ENCODE measurements at regions not wholly inside any gene's neighbourhood (a gene's known extent, or its start where the extent isn't known, plus 50 kb on each side); places are given as distances from the start of the nearest gene placed in this dataset.

GRCh38 chr13:44826591-44827350 is 162.5 kb downstream of the NUFIP1 start:
- Histone ChIP-seq H3K4me1 (replicated peaks in 1 of 4; ENCODE audit: control insufficient read depth in 3 of 4, insufficient read depth in 4 of 4, low read length in 3 of 4) (peaks cover 0 to 2% (median 2%) of the 10 kb centered on the region in 4 experiments; a peak in 2 of 7 replicates), H3K23me2 (ENCODE audit: low read depth, low read length) (no peaks in the 10 kb centered on the region), H3K9me3 (ENCODE audit: insufficient read depth in 2 of 2, low read depth in 1 of 2, low read length in 1 of 2) (no peaks in the 10 kb centered on the region), H4K5ac (ENCODE audit: insufficient read length, low read depth, low read length) (no peak overlapping the region), H2BK20ac (ENCODE audit: low read length) (no peak overlapping the region), H2AK5ac (ENCODE audit: low read depth, low read length) (no peak overlapping the region), H3K18ac (ENCODE audit: extremely low read depth, low read length) (no peak overlapping the region), H3K27me3 (replicated peaks in 1 of 4; ENCODE audit: control insufficient read depth in 3 of 4, extremely low read depth in 1 of 4, insufficient read depth in 3 of 4, low read length in 3 of 4) (no peaks in the 10 kb centered on the region), H3K79me2 (ENCODE audit: control insufficient read depth in 1 of 2, insufficient read depth in 2 of 2, low read length in 2 of 2) (no peaks in the 10 kb centered on the region), H3K79me1 (ENCODE audit: low read depth, low read length) (no peaks in the 10 kb centered on the region), H2BK120ac (replicated peaks; ENCODE audit: low read depth, low read length) (no peak overlapping the region), H2BK15ac (ENCODE audit: low read length) (0 out of 2 replicates have a peak overlapping the region, but pooled peaks have one; percentile 37), H3K14ac (ENCODE audit: insufficient read length) (no peak overlapping the region), H3K23ac (ENCODE audit: insufficient read length) (no peak overlapping the region), H4K91ac (replicated peaks; ENCODE audit: insufficient read length, low read length) (no peak overlapping the region), H3K9ac (replicated peaks in 1 of 4; ENCODE audit: extremely low read depth in 1 of 4, low read depth in 3 of 4, low read length in 3 of 4) (no peak overlapping the region), H3K4me2 (ENCODE audit: insufficient read depth in 1 of 2, low read depth in 2 of 2, low read length in 2 of 2) (no peak overlapping the region), H4K8ac (ENCODE audit: extremely low read depth, insufficient read depth, low read length) (no peak overlapping the region), H3K36me3 (ENCODE audit: control insufficient read depth in 2 of 4, insufficient read depth in 4 of 4, low read length in 3 of 4) (no peaks in the 10 kb centered on the region), H4K20me1 (replicated peaks in 1 of 2; ENCODE audit: control insufficient read depth in 1 of 2, insufficient read depth in 2 of 2, low read length in 2 of 2) (no peaks in the 10 kb centered on the region), H3K56ac (replicated peaks; ENCODE audit: insufficient read length, low read depth, low read length) (no peak overlapping the region), H2BK5ac (ENCODE audit: low read depth, low read length) (no peak overlapping the region), H3K27ac (ENCODE audit: low read depth, low read length) (no peak overlapping the region), H2AFZ (ENCODE audit: low read length) (no peak overlapping the region), H3K4me3 (ENCODE audit: extremely low read depth in 1 of 4, insufficient read depth in 2 of 4, low read depth in 3 of 4, low read length in 4 of 4) (no peak overlapping the region), H3K4ac (replicated peaks; ENCODE audit: insufficient read length, low read depth, low read length) (no peak overlapping the region), H2BK12ac (ENCODE audit: low read depth, low read length) (no peak overlapping the region)
- POLR2A ChIA-PET (ENCODE audit: partially characterized antibody) = no interaction called here
- FAIRE-seq (no peak), DNase-seq (ENCODE audit: low read depth in 1 of 2, low spot score in 2 of 2) (no peak)
- CTCF ChIA-PET (ENCODE audit: partially characterized antibody) = interaction anchor here (4.7 kb wide), 1 partner anchor 8 kb away, joined by 16 read pairs; no protein-coding TSS in a partner anchor
- 90% methylated on average over 11 of the region's 11 CpGs; no CpG with 5 or more reads in 1 of the 2 experiments for WGBS, 2 experiments (ENCODE audit: extremely low coverage in 1 of 2, insufficient coverage in 1 of 2, insufficient read length in 1 of 2, insufficient replicate concordance in 2 of 2, low coverage in 1 of 2, low lambda C conversion rate in 2 of 2, missing lambda C conversion rate in 1 of 2)
- TF ChIP-seq KDM1A (IDR thresholded peaks at IDR 0.05; ENCODE audit: borderline replicate concordance, low read length) (no peak), CREB1 (IDR thresholded peaks at IDR 0.05) (no peak)
